IPS DF 19.7 (cell line): ENCODE measurements at regions not wholly inside any gene's neighbourhood (a gene's known extent, or its start where the extent isn't known, plus 50 kb on each side); places are given as distances from the start of the nearest gene placed in this dataset.

ENCODE experiments used
- DNase-seq: peaks from one replicate; pipeline ENCODE4 v3.0.0-alpha.2; 2013; ENCODE audit warnings: low read depth, low spot score

GRCh38 chr1:58430421-58431275, 115.9 kb downstream of the OMA1 start:
- no peak for DNase-seq

DNA sequence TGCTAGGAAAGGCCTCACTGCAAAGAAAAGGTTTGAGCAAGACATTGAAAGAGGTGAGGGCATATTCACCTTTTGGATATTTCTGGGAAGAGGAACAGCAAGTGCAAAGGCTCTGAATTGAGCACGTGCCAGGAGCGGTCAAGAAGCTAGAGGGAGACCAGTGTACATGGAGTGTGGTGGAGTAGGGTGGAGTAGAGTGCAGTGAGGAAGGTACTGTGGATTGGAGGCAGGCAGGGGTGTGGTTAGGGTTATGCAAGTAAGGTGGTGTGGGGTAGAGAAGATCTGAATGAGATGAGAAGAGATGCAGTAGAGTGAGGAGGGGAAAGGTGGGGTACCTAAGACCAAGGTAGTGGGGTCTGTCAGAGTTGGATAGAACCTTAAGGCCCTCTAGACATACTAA, 119.6 kb downstream of the OMA1 start:
- no peak for DNase-seq

- DNase-seq, result no peak
These were observed 124.1 kb downstream of the OMA1 start for GRCh38 chr1:58422436-58422835.

DNA sequence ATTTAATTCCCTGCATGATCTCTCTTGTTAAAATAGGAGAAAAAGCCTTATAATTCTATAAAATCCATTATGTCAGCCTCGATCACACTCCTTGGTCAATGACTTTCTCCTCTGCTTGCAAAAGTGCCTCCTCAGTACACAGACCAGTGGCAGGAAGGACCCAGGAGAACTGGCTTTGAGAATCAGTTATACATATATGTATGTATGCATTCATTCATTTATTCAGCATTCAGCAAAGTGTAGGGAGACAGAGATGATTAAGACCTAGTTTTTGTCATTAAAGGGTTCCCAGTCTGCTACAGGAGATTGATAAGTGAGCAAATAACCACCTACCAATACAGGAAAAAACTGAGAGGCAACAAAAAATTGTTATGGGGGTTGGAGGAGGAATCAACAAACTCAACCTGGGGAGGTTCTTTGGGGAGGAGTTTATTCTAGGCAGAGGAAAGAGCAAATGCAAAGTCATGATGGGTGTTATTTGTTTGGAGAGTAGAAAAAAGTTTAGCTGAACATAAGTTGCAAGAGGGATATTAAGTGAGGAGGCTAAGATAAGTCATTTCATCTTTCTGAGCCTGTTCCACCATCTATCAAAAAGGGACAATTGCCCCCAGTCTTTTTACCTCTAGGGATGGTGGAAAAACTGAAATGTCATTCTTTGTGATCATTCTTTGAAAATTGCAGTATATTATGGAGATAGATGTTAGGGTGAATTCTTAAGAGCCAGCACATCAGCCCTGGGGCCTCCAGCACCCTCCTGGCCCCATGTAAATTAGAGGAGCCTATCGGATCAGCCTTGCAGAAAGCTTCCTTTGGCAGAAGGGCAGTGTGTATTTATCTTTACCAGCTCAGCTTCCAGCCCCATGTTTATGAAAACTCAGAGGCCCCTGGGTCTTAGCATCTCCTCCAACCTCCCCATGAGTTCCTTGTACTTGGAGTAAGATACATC, 128.0 kb downstream of the OMA1 start:
- DNase-seq, result no peak

GRCh38 chr1:58412071-58412580, 134.4 kb downstream of the OMA1 start:
- DNase-seq, result no peak

- no peak for DNase-seq
These were observed 136.6 kb downstream of the OMA1 start for GRCh38 chr1:58409890-58410289.

DNA sequence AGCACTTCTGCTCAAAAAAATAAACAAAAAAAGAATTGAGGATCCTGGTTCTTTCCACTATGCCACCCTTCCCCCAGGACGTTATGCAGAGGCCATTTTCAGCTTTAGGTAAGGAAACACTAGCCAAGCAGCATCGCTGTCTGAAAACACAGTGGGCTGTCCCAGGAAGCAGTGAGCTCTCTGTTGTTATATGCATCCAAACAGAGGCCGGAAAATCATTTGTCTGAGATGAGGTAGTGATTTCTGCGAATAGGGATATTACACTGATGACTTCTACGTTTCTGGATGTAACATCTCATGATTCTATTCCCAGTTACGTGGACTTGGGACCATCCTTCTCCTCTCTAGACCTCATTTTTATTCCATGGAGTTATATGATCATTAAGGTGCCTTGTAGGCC, 137.2 kb downstream of the OMA1 start:
- no peak for DNase-seq

DNA sequence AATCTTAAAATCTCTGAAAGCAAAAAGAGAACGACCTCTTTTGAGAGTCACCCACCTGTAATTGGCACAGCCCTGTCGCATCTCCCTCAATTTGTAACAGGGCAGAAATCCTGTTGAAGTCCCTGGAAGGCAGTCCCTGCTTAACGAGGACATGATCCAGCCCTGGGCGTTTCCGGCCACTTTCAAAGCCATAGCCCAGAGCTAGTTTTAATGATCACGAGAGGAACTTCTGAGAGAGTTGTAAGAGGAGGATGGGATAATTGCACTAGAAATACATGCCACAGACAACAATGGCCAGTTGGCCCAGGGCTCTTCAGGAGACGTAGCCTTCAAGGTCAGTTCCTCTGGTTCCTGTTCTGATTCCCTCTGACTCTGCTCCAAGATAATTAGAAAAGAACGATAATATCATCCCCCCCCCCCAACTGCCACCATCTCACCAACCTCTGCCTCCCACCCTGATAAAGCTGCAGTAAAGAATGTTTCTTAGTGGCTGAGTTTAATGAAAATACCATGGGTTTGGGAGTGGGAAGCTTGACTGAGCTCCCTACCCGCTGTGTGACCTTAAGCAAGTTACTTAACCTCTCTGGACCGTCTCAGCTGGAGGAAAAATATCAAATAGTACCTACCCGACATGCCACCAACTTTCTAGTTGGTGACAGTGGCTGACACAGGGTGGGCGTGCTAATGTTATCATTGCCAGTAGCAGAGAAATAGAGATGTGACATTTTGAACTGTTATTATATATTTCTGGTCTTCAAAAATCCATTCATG, 140.0 kb downstream of the OMA1 start:
- DNase-seq, result no peak

DNA sequence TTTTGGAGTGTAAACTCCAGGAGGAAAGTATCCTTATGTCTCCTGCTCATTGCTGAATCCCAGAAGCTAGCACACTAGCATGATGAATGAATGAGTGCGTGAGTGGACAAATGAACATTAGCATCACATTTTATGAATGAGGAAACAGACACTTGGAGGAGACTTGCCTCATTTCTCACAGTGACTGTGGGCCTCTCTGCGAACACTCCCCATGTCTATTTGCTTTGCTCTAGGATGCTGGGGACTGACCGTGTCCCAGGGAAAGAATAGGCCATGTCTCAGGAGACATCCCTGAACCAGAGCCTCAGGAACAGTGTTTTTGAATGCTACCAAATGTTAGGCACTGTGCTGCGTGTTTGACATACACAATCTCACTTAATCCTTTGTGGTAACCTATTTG, 140.9 kb downstream of the OMA1 start:
- DNase-seq, result no peak

DNA sequence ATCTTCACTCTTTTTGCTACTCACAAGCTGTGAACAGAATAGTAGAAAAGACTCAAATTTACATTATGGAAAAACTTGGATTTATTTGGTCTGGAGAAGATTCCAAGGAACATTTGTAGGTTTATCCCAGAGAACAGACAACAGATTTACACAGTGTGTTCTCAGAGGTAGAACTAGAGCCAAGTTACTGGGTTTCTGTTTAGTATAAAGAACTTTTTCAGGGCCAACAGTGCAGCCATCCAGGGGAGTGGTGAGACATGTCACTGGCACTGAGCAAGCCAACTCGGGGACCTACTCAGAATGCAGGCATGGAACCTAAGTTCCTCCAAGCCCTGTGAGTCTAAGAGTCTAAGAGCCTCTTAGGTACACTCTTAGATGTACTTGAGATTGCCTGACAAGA, 142.6 kb downstream of the OMA1 start:
- DNase-seq, result no peak

DNA sequence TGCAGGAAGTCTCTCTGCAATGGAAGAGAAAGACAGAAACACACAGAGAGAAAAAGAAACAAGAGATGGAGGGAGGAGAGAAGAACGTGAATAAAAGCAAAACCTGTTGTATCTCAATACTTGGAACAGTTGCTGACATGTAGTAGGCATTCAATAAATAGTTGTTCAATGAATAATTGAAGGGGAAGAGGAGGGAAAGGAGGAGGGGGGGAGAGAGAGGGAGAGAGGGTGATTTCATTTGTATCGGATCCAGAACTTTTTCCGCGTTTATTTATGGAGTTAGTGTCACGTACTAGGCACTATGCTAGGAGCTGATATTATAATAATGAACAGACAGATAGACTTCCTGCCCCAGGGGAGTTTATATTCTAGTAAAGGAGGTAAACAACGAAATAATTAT, 144.1 kb downstream of the OMA1 start:
- DNase-seq, result no peak

GRCh38 chr1:58401991-58402390, 144.5 kb downstream of the OMA1 start:
- no peak for DNase-seq

DNA sequence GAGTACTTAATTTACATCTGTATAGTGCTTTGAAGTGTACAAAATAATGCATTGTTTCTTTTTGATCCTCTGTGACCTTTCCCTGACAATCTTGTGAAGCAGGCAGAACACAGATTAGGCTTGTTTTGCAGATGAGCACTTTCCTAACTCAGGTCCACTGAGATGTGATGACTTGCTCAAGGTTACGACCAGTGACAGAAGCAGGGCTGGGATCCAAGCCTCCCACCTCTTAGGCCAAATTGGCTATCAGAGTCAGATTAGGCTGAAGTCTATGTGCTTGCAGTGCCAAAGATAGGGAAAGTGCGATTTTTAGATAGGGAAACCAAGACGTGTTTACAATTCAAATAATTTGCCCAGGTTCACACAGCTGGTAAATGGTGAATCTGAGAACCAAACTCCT, 147.3 kb downstream of the OMA1 start:
- DNase-seq, result no peak

- no peak for DNase-seq
These were observed 147.8 kb downstream of the OMA1 start for GRCh38 chr1:58398714-58399113.

DNA sequence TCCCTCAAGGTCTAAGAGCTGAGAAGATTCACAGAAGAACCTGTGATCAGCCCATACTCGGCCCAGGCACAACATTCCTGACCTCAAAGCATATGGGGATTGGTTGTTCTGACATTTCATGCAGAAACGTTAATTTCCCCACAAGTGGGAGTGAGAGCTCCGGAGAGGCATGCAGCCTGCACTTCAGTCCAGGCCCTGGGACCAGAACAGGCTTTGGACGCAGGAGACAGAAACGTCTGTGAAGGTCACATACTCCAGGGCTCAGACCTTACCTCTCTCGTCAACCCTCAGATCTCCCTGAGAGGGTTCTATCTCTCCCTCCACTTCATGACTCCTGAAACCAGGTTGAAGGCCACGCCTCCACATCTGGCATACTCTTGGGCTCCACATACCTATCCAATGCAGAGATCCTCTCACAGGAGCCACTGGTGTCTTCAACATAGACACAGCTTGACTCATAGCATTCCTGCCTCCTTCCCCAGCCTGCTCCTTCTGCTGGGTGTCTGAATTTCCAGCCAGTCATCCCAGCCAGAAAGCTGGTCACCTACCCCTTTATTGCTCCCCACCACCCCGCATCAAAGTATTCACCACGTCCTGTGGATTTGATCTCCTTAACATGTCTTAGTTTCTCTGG, 149.2 kb downstream of the OMA1 start:
- DNase-seq, result no peak

DNA sequence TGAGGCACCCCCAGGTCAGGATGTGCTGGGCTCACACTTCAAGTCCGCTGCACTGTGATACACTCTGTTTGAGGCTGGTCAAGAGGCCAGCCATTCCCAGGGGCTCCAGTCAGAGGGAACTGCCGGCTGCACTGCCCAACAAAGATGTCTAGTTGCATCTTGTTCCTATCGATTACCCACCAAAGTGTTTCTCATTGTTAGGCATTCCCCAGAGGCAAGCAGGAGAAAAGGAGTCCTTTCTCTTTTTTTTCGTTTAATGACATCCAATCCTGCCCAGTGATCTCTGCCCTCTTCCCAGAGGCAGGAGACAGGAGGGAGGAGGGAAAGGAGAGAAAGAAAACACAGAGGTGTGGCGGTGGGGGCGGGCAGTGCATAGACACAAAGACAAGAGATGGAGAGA, 150.4 kb downstream of the OMA1 start:
- no peak for DNase-seq

GRCh38 chr1:58395355-58395754, 151.2 kb downstream of the OMA1 start:
- DNase-seq, result no peak

DNA sequence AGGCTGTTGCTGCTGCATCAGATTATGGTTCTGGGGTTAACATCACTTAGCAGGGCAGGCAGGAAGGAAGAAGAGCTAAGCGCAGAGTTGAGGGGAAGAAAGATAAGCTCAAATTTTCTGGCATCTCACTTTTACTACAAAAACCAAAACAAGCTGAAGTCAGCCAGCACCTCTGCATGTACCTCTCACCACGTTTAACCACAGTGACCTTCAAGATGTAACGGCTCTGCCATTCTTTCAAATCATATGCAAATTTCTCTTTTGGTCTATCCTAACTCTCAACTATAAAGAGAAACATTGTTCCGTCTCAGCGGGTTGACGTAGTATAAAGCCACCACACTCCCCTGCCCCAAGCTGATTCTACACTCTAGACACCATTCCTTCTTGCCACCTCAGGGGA, 154.4 kb downstream of the OMA1 start:
- no peak for DNase-seq

- DNase-seq, result no peak
These were observed 155.0 kb downstream of the OMA1 start for GRCh38 chr1:58391514-58391913.

- DNase-seq, result no peak
These were observed 155.5 kb downstream of the OMA1 start for GRCh38 chr1:58391056-58391455.

- no peak for DNase-seq
These were observed 156.4 kb downstream of the OMA1 start for GRCh38 chr1:58390091-58390490.
